DOHH2 (cell line): ENCODE measurements at regions not wholly inside any gene's neighbourhood (a gene's known extent, or its start where the extent isn't known, plus 50 kb on each side); places are given as distances from the start of the nearest gene placed in this dataset.
"Not testable (repeated sequence)": the region's sequence is repeated elsewhere in the genome, so short reads cannot be mapped to it uniquely, and the experiment has no call there.

Source experiments
- CTCF ChIP-seq: fragments of 200-600 bp; sonication (generic); IDR thresholded peaks from one replicate; pipeline ENCODE4 v1.5.1; 2014; ENCODE audit warnings: antibody characterized with exemption, mild to moderate bottlenecking, low read depth, low read length; ENCODE audit not compliant: poor library complexity, severe bottlenecking
- EZH2phosphoT487 ChIP-seq: fragments of 200-600 bp; sonication (generic); IDR thresholded peaks from 2 replicates; pipeline ENCODE4 v1.6.1; 2017; ENCODE audit warnings: borderline replicate concordance, mild to moderate bottlenecking, antibody characterized with exemption, low read length, moderate library complexity, mixed read lengths

- TF ChIP-seq CTCF, EZH2phosphoT487: not testable (repeated sequence)
Observed at GRCh38 chr10:65100881-65101280, 1579.7 kb downstream of the REEP3 start.
